ENCODE measurements at regions not wholly inside any gene's neighbourhood (a gene's known extent, or its start where the extent isn't known, plus 50 kb on each side); places are given as distances from the start of the nearest gene placed in this dataset.

GRCh38 chr9:107172160-107172978, 110.7 kb upstream of the RAD23B start:
- peak; percentile 46 for DNase-seq

- DNase-seq: no peak
Measured at GRCh38 chr9:107172979-107173347, 110.1 kb upstream of the RAD23B start.

GRCh38 chr9:107173422-107174180, 109.5 kb upstream of the RAD23B start:
- DNase-seq: no peak

GRCh38 chr9:107174441-107174840, 108.6 kb upstream of the RAD23B start:
- no peak for DNase-seq

GRCh38 chr9:107175041-107175440, 108.0 kb upstream of the RAD23B start:
- DNase-seq: no peak

- DNase-seq: no peak
Measured at GRCh38 chr9:107175816-107176435, 107.2 kb upstream of the RAD23B start.

- DNase-seq: no peak
Measured at GRCh38 chr9:107176436-107177151, 106.5 kb upstream of the RAD23B start.

GRCh38 chr9:107177243-107177839, 105.7 kb upstream of the RAD23B start:
- no peak for DNase-seq

- DNase-seq: no peak
Measured at GRCh38 chr9:107177857-107178256, 105.2 kb upstream of the RAD23B start.

- DNase-seq: no peak
Measured at GRCh38 chr9:107178293-107178692, 104.8 kb upstream of the RAD23B start.

- DNase-seq: no peak
Measured at GRCh38 chr9:107180206-107180605, 102.9 kb upstream of the RAD23B start.

GRCh38 chr9:107183176-107183575, 99.9 kb upstream of the RAD23B start:
- DNase-seq: no peak

- no peak for DNase-seq
Measured at GRCh38 chr9:107188376-107188775, 94.7 kb upstream of the RAD23B start.

- no peak for DNase-seq
Measured at GRCh38 chr9:107190061-107190935, 92.8 kb upstream of the RAD23B start.

- no peak for DNase-seq
Measured at GRCh38 chr9:107190936-107191290, 92.2 kb upstream of the RAD23B start.

GRCh38 chr9:107193251-107193650, 89.8 kb upstream of the RAD23B start:
- no peak for DNase-seq

- DNase-seq: no peak
Measured at GRCh38 chr9:107198718-107199117, 84.4 kb upstream of the RAD23B start.

- DNase-seq: no peak
Measured at GRCh38 chr9:107208121-107208520, 75.0 kb upstream of the RAD23B start.

GRCh38 chr9:107210775-107211174, 72.3 kb upstream of the RAD23B start:
- DNase-seq: no peak

- DNase-seq: no peak
Measured at GRCh38 chr9:107211284-107211923, 71.7 kb upstream of the RAD23B start.

GRCh38 chr9:107212613-107213012, 70.5 kb upstream of the RAD23B start:
- DNase-seq: no peak

All from GDM1 (cell line).